PC-3 (cell line): ENCODE measurements at regions not wholly inside any gene's neighbourhood (a gene's known extent, or its start where the extent isn't known, plus 50 kb on each side); places are given as distances from the start of the nearest gene placed in this dataset.

ENCODE experiments used
- EZH2phosphoT487 ChIP-seq: fragments of 300-600 bp; sonication (generic); IDR thresholded peaks from 2 replicates; pipeline ENCODE4 v1.6.1; 2018; ENCODE audit warnings: mild to moderate bottlenecking, antibody characterized with exemption, low read length, borderline replicate concordance
- TF ChIP-seq, protein P1 (sequence below): fragments of 300-600 bp; sonication (generic); conservative IDR thresholded peaks from 2 replicates; pipeline ENCODE4 v1.5.1; 2017; ENCODE audit warnings: antibody characterized with exemption, low read depth, mild to moderate bottlenecking, low read length

DNA sequence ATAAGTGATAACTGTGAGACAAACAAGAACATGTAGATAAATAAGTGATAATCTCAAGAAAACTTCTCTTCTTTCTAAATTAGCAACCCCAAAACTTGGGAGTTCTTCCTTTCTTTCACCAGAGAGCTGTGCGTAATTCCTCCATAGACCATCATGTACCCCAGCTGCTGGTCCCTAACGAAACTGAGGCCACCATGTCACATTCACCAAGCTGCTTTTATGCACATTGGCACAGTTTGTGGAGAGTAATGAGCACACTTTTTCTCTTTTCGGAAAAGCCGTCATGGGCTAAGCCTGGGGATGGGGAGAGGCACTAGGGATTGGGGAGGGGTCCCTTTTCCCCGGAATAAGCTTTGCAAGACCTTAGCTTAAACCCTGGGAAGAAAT is 561.4 kb downstream of the BNC2 start:
- TF ChIP-seq, protein P1, sequence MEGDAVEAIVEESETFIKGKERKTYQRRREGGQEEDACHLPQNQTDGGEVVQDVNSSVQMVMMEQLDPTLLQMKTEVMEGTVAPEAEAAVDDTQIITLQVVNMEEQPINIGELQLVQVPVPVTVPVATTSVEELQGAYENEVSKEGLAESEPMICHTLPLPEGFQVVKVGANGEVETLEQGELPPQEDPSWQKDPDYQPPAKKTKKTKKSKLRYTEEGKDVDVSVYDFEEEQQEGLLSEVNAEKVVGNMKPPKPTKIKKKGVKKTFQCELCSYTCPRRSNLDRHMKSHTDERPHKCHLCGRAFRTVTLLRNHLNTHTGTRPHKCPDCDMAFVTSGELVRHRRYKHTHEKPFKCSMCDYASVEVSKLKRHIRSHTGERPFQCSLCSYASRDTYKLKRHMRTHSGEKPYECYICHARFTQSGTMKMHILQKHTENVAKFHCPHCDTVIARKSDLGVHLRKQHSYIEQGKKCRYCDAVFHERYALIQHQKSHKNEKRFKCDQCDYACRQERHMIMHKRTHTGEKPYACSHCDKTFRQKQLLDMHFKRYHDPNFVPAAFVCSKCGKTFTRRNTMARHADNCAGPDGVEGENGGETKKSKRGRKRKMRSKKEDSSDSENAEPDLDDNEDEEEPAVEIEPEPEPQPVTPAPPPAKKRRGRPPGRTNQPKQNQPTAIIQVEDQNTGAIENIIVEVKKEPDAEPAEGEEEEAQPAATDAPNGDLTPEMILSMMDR, result no peak
- TF ChIP-seq EZH2phosphoT487, result no peak
